Stromal cell of bone marrow (primary cell): ENCODE measurements at regions not wholly inside any gene's neighbourhood (a gene's known extent, or its start where the extent isn't known, plus 50 kb on each side); places are given as distances from the start of the nearest gene placed in this dataset.

Experiments used
- DNase-seq: peaks from one replicate; pipeline ENCODE4 v3.0.0-alpha.2; 2012; ENCODE audit warnings: low read depth

DNA sequence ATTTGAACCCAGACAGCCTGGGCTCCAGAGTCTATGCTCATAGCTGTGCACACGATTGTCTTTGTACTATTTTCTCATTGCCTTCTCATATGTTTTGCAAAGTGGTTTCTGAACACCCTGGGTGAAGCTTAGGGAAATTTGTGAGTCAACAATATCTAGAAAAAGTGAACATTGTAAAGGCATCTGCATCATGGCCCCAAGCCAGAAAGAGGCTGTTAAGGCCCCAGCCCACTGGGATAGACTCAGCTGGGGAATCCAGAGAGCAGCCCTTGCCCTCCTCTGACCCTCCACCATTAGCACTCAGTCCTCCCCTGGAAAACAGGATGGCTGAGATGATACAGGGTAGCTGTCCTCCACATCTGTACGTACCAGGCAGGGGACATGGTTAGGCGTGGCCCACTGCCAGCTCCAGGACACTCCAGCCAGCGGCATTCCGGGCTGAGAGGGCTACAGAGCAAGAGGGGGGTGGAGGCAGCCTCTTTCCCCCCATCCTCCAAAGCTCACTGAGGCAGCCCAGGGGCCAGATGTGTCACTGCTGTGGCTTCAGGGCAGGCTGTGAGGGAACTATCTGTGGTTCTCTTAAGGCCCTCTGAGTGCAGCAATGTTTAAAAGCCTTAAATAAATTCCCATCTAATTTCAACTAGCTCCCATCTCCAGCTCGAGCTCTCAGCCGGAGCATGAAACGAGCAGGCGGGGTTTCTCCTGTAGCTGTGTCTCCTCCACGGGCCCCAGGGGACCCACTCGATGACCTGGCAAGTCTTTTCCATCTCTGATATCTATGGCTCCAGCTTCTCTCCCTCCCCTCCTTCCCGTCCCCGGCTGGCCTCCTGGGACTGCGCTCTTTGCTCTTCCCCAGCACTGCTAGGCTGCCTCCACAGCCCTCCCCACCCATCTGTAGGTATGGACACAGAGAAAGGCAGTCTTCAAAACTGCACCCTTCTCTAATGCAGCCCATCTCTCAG is 209.4 kb upstream of the LRFN2 start:
- DNase-seq = no peak

DNA sequence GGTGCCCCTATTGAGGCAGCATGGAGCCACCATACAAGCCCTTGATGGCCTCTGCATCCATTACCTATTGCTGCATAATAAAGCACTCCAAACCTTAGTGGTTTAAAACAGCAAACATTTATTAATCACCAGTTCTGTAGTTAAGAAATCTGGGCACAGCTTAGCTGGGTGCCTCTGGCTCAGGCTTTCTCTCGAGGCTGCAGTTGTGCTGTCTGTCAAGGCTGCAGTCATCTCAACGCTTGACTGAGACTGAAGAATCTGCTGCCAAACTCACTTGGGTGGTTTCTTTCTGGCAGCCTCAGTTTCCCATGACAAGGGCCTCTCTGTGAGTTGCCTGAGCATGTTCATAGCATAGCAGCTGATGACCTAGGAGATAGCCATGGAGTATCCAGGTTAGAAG is 207.4 kb upstream of the LRFN2 start:
- DNase-seq = no peak

DNA sequence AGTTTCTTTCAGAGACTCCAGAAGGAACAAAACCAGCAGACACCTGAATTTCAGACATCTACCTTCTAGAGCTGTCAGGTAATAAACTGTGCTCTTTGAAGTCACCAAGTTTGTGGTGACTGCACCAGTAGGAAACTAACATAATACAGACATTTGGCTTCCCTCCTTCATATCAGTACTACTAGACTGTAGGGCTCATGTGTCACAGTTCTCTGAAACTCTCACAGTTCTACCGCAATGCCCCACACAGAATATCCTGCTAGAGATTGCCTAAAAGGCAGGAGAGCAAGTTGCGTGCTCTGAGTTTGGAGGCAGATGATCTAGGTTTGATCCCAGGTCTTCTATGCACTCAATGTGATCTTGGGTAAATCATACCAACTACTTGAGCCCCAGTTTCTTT is 205.0 kb upstream of the LRFN2 start:
- no peak for DNase-seq

DNA sequence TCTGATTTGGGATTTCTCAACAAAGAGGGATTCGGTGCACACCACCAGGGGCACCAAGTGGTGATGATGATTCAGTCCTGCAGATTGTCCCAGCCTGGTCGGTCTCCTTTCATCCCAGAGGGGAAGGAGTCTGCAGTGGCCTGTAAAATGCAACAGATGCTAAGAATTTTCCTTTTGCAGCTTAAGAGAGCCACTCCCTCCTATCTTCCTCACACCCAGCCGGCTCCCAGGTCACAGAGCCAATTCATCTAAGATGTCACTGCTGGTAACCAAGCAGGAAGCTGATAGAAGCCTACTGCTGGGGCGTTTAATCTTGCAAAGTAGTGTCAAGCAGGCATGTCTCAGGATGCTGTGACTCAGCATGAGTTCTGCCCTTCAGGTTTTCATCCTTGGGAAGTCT is 203.8 kb upstream of the LRFN2 start:
- no peak for DNase-seq

DNA sequence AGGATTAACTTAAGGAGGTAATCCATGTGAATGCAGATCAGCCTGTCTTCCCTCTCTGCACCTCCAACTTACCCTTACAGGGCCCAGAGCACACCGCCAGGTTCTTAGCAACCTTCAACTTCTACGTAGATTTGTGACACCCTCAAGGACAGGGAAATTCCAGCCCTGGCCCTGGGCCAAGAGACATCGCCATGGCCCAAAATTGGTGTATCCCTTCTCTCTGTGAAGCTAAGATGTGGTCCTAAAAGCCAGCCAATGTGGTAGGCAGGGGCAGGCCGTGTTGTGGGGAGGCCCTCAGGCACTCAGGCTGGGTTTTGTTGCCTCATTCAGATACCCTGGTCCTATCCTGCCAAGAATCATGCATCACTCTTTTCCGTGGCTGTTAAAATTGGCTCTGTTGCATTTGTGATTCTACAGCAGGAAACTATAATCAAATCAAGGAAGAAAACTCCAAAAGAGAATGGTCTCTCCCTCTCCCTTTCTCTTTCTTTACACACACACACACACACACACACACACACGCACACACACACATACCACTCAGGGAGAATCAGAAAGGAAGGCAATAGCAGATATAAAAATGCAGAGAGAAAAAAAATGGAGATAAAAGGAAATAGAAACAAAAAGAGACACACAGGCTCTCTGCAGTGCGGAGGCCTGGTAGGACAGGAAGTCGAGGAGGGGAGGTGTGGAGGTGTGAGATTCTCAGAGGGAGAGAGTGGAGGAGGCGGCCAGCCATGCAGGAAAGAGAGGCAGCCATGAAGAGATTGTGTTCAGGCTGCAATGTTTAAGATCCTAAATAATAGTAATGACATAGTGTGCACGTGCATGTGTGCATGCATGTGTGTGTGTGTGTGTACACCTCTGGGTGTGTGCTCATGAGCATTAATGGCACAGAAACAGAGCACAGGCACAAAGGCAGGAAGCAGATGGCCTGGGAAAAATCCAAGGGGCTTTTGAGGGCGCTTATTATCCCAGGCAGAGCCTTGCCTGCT is 201.8 kb upstream of the LRFN2 start:
- peak; percentile 50 for DNase-seq

DNA sequence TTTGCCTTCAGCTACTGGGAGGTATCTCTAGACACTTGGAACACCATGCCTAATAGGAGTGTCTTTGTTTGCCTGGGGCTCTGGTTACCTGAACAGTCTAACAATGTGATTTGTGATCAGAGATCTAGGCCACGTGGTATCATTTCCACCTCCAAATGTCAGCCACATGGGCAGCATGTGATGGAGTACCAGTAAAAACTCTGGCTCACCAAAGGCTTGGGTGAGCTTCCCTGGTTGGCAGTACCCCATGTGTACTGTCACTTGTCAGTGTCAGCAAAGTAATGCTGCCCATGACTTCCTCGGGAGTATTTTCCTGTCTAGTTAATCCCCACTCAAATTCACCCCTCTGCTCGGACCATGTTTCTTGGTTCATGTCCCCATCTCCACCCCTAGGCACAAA is 195.2 kb upstream of the LRFN2 start:
- no peak for DNase-seq

DNA sequence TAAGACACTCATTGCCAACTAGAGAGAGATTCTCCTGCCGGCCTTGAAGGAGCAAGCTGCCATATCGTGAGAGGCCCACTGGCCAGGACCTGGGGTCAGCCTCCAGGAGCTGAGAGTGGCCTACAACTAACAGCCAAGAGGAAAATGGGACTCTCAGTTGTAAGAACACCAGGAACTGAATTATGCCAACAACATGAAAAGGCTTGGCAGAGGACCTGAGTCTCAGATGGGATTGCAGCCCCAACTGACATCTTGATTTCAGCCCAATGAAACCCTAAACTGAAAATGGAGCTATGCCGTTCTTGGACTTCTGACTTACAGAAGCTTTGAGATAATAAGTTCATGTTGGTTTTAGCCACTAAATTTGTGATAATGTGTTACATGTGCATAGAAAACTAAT is 193.5 kb upstream of the LRFN2 start:
- no peak for DNase-seq

DNA sequence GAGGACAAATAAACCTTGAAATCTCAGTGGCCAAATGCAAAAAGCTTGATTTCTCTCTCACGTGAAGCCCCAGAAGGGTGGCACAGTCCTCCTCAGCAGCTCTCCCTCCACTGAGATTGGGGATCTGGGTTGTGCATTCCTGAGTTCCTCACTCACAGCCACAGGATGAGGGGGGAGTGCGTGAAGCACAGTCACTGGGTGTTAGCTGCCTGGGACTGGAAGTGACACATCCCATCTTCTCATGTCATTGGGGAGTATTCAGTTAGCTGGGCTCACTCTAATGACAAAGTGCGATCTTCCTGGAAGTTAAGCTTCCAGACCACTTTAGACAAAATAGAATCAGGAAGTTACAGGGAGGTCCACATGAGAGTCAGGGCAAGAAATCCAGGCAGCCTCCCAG is 192.2 kb upstream of the LRFN2 start:
- DNase-seq = peak; percentile 62

DNA sequence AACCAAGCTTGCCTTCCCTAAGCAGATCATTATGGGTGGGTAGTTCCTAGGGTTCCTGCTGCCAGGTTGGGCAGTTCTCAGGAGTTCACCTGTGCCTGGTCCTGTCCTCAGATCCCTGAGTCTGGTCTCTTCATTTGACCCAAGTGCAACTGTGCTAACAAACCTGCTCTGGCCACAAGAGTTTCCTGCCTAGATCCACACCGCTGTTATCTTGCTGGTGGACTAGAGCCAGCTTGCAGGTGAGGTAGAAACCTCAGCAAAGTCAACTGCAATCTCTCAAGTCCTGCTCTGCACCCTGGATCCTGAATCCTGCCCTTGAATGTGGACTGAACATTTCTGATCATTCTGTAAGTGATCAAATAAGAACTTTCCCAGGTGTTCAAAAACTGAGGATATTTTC is 191.8 kb upstream of the LRFN2 start:
- no peak for DNase-seq

DNA sequence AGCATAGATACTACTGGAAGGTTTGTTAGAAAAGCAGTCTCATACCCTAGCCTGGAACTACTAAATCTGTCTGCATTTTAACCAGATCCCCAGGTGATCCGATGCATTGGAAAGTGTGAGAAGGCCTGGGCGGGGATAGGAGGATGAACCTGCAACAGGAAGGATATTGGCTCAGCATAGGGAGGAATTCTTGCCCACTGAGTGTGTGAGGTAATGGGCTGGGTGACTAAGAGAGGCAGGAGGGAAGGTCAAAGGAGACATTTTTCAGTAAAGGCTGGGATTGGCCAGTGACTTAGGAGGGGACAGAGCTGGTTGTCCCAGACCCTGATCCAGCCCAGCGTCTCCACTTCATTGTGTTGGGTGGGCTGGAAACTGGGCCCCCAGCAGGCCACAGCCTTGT is 191.0 kb upstream of the LRFN2 start:
- no peak for DNase-seq

DNA sequence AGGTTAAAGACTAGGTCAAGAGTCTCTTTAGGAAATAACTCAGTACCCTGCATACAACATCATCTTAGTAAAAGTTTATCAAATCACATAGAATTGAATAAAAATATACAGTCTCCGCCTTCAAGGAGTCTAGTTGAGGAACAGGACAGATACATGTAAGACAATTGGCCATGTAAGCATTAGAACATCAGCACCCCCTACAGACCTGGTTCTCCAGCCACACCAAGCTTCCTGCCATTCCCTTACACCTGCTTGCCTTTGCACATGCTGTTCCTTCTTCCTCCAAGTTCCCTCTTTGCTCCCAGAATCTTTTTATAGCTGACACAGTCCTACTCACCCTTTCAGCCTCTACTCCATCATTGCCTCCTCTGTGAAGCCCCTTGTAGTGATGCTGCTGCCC is 187.8 kb upstream of the LRFN2 start:
- DNase-seq = no peak

DNA sequence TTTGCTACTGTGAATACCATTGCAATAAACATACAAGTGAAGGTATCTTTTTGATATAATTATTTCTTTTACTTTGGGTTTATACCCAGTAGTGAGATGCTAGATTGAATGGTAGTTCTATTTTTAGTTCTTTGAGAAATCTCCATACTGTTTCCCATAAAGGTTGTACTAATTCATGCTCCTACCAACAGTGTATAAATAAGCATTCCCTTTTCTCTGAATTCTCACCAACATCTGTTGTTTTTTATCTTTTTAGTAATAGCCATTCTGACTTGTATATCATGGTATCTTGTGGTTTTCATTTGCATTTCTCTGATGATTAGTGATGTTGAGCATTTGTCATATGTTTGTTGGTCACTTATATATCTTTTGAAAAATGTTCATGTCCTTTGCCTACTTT is 183.6 kb upstream of the LRFN2 start:
- no peak for DNase-seq

DNA sequence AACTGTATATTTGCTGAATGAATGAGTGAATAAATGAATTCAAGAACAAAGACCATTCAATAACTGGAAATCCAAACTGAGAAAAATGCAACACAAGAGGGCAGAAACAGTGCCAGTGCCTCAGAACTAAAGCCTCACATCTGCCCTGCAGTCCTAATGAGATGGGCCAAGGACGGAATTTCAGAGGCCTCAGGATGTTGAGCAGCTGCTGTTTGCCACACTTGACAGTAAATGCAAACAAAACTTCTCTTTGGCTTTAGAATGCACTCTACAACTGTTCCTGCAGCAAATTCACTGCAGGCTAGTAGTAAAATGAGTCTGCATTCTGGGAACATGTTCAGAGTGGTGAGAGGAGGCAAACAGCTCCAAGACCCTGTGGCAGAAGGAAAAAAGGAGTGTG is 177.6 kb upstream of the LRFN2 start:
- DNase-seq = no peak

DNA sequence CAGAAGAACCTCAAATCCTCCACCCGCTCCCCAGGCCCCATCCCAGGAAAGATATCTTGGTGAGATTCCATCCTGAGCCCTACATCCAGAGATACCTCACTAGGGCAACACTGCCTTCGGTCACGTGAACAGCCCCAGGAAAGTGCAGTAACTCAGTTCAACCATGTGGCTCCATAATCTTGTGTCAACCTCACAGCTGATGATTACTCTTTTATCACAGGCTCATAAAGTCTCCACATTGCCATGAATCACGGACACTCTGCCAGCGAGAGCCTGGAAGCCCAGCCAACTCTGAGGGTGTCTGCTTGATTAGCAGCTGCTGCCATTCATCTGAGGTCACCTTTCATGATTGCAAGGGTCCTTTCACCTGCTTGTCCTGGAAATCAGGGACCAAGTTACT is 175.8 kb upstream of the LRFN2 start:
- DNase-seq = no peak

DNA sequence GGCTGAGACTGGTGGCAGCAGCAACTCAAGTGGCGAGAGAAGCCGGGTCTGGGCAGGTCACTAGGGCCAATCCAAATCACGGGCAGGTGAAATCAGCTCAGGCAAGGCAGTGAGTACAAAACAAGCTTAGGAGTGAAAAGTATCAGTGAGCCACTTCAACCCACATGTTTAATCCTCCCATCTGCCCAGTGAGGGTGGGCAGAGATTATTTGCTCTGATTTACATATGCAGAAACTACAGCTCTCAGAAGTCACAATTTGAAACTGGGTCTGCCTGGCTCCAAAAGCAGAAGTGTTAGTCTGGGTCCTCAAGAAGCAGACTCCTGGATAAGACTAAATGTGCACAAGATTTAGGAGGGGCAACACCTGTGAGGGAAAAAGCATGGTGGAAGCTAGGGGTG is 173.7 kb upstream of the LRFN2 start:
- DNase-seq = no peak

DNA sequence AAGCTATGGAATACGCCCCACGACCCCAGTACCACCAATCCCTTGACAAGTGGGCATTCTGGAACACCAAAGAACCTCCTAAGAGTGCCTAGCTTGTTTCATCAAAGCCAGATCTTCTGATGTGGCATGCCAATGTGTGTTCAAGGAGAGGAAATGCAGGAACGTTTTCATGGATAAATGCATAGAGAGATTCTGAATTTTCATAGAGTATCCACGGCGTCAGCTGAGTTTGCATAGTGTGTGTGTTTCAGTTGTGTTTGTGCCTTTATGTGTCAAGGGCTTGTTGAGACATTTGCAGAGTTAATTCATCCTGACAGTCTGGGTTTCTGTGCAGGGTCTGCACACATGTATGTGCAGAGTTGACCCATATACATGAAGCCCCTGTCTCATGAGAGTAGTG is 172.7 kb upstream of the LRFN2 start:
- no peak for DNase-seq

DNA sequence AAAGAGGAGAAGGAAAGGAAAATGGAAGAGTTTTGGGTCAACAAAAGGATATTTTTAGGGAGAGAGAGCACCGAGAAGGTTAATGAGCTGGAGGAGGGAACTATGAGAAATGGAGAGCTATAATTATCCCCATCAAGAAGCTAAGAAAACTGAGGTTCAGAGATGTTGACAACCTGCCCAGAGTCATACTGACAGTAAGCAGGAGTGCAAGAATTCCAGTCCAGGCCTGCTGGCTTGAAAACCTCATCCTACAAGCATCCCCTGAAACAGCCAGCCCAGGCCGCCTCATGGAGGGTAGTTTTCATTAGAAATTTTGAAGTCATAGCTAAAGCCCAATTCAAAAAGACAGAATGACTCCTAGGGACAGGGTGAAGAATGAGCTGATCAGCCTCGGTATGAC is 172.1 kb upstream of the LRFN2 start:
- DNase-seq = no peak

DNA sequence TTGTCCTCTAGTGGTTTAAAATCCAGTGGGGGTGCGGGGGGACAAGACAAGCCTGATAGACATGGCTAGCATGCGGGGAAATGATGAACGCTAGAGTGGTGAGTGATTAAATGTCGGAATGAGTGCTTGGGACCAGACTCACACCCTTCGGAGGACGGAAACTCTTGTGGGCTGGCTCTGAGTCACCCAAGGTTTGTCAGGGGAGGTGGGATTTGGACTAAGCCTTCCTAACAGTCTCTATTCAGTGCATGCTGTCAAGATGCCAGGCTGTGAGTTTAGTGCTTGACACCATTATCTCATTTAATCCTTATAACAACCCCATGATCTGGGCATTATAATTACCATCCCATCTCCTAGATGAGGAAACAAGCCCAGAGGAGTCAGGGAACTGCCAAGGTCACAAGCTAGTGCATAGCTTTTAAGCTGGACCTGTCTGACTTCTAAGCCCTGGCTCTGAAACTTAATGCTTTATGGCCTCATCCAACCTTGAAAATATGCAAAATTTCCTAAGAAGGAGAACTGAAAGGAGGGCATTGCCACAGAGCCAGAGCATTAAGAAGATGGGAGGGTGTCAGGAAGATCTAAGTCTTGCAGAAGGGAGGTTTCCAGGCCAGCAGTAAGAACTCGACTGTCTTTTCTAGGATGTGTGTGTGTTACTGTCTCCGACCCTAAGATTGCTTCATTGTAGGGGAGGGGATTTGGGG is 168.7 kb upstream of the LRFN2 start:
- DNase-seq = peak; percentile 35

DNA sequence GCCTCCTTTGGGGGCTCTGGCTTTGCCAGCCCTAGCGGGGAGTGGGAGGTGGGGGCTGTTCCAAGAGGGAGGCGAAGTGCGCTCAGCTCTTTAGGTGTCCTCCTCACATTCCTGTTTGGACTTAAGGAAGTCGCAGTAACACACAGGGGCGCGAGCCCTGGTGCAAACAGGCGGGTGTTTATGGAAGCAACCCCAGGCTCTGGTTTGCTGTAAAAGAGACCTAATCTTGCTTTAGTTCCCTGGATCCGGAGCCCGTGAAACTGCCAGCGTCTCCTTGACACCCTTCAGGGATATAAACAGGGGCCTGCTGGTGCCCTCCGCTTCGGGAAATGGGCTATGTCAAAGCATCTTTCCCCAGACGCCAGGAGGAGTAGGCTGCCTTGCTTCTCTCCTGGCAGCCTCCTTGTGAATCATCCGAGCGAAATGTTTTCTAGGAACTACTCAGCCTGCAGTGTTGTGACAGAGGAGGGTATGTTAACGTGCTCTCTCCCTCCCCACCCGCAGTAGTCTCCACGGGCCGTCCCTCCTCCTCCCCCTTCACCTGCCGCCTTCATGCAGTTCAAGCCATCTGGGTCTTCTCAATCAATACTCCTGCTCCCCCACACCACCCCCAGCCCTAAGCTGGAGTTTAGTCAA is 168.0 kb upstream of the LRFN2 start:
- DNase-seq = peak; percentile 51

DNA sequence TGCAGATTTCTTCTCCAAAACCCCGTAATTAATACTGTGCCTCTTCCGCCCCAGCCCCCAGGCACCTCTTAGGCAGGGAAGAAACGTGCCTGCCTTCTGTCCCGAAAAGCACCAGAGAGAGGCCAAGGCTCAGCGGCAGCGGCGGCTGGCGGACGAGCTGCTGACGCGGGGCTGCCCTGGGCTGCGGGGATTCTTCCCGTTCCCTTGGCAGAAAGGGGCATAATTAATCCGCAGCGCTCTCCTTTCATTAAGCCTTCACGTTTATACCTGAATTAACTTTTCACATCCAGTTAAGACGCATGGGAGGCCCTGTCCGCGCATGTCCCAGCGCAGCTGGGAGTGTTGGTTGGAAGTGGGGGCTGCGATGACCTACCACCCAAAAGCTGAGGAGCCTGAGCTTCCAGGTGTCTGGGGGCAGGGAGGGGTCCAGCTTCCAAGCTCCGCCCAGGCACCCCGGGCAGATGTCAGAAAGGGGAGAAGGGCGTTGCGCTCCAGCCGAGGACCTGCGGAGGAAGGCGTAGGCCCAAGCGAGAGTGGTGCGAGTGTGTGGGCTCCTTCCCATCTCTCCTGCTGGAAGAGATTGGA is 167.4 kb upstream of the LRFN2 start:
- no peak for DNase-seq

DNA sequence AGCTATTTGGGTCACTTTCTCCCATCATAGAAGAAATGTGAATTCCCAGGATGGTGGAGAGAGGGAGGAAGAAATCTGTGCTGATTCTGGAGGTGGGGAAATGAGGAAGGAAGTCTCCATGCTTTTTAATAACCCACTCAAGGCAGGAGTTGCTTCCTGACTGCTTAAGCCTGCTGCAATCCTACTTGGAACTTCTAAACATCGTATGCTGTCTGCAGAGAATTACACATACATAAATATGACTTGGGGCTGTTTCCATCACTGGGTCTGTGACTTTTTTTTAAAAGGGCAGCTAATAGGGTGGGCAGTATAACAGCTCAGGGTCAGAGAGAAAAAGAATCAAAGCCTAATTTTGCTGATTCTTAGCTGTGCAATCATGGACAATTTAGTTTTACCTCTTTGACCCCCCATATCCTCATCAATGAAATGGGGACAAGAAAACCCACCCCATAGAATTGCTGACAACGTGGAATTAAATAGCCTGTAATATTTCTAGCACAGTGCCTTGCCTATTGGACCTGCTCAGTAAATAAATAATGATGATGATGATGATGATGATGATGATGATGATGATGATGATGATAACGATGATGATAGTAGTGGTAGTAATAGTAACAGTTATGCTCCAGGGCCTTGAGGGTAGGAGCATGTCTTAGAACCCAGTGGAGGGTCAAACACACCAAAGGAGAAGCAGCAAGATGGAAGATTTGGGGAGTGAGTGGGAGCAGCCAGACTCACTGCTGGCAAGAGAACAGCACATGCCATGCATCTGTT is 166.7 kb upstream of the LRFN2 start:
- DNase-seq = no peak
